HG02938 (cell line): ENCODE measurements at regions not wholly inside any gene's neighbourhood (a gene's known extent, or its start where the extent isn't known, plus 50 kb on each side); places are given as distances from the start of the nearest gene placed in this dataset.

Experiments
- ATAC-seq: cut with Tn5 transposase; IDR thresholded peaks from one replicate; pipeline ENCODE4 v1.9.1; 2021; ENCODE audit warnings: mild to moderate bottlenecking, moderate library complexity; ENCODE audit not compliant: unreplicated experiment

- ATAC-seq, result no peak
Measured at GRCh38 chr3:135848051-135848450, 117.5 kb upstream of the PPP2R3A start.

DNA sequence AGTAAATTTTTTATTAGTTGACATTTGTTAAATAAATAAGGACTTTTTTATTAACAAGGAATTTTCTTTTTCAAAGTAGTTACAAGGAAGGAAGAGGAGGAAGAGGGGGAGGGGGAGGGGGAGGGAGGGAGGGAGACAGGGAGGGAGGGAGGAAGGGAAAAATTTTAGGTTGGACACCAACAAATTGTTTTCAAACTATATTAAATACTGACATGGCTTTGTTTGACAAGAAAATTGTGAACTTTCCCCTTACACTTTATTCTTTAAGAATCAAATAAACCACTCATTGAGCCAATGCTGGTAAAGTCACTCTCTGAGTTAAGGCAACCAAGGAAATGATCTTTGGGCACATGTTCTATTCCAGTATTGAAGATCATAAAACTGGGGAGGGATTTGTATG is 115.7 kb upstream of the PPP2R3A start:
- no peak for ATAC-seq

DNA sequence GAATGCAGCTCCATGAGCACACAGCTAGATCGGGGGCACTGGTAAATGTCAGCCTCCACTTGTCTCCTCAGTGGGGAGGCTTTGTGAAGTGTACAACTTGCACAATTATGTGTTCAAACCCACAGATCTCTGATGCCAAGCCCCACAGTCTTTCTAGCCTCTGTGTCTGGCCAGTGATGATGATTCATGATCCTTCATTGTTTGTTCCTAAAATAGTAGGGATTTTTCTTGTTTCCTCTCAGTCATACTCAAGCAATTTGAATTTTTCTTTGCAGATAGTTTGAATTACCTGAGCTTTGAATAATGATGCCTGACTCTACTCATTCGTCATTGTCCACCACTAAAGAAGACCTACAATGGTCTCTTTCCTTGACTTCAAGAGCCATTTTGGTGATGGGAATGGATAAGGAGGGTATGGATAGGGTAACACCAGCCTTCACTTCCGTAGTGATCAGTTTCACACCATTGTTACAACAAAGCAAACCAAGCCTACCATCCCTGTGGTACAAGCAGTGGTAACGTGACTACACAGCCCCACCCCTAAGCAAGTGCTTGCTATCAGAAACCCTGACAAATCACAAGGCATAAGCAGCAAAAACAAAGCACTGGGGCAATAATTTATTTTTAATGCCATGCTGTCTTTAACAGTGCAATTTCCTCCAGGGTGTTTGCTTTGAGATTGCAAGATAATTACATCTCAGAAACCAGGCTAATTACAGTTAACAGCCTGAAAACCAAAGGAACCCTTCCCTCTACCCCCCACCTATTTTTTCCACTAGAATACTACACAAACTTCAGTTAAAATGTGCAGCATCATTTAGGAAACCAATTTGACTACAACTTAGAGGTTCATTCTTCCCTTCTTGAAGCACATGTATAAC is 114.1 kb upstream of the PPP2R3A start:
- no peak for ATAC-seq

DNA sequence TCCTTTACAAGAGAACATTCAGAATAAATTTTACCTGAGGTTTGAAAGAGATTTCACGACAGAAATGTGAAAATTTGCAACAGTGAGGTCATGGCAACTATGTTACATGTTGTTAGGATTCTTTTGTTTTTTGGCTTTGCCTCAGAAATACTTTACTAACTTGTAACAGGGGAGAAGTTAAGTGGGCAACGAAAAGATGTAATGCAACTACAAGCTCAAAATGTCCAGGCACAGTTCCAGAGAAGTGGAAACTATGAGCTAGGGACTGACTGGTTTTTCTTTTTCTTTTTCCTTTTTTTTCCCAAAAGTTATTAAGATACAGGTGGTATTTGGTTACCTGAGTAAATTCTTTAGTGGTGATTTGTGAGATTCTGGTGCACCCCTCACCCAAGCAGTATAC is 111.5 kb upstream of the PPP2R3A start:
- no peak for ATAC-seq

DNA sequence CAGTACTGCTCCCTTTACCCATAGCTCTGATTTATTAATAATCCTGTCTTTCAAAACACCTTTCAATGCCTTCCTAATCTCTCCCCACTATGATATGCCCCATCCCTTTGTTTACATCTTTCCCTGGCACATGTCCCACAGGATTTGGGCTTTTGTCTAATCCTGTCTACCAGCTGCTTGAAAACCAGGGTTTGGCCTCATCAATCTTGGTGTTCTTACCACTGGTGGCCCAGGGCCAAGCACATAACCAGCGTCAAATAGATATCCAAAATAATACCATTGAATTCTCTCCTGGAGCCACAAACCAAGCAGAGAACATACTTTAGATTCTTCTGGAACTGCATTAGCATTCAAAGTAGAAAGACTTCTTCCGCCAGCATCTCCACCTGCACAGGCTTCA is 104.8 kb upstream of the PPP2R3A start:
- no peak for ATAC-seq

- no peak for ATAC-seq
Measured at GRCh38 chr3:135862361-135862760, 103.2 kb upstream of the PPP2R3A start.

GRCh38 chr3:135864060-135864459 is 101.5 kb upstream of the PPP2R3A start:
- ATAC-seq, result no peak

- no peak for ATAC-seq
Measured at GRCh38 chr3:135865085-135865484, 100.4 kb upstream of the PPP2R3A start.

DNA sequence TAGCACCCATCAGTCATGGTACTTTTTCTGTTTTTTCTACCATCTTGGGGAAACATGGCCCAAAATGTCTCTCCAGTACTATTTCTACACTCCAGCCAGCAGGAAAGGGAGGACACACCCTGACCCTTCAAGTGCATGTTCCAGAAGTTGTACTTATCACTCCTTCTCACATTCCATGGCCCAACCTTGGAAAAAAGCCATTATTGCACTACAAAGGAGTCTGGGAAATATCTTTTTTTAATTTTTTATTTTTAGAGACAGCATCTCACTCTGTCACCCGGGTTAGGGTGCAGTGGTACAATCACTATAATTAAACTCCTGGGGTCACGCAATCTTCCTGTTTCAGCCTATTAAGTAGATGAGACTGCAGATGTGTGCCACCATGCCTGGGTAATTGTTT is 100.0 kb upstream of the PPP2R3A start:
- ATAC-seq, result no peak

GRCh38 chr3:135867911-135868310 is 97.6 kb upstream of the PPP2R3A start:
- ATAC-seq, result no peak

- ATAC-seq, result no peak
Measured at GRCh38 chr3:135868801-135869200, 96.7 kb upstream of the PPP2R3A start.

DNA sequence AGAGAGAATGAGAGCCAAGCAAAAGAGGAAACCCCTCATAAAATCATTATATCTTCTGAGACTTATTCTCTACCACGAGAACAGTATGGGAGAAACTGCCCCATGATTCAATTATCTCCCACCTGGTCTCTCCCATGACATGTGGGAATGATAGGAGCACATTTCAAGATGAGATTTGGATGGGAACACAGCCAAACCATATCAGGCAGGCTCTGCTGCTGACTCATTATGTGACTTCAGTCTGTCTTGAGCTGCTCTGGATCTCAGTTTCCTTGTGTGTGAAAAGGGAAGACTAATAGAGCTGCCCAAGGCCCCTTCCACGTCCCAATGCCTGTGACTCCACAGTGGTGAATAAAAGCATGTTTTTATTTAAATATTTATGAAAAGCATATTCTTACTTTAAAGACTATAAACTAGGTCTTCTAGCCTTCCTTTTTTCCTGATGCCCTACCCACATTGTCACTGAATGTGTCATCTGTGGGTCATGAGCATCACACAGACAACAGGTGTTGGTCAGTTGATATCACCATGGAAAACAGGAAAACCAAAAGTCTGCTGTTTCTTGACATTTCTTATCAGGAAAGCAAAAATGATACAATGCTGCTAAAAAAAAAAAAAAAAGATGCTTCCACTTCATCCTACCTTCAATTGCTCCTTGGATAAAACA is 96.0 kb upstream of the PPP2R3A start:
- ATAC-seq, result no peak

- ATAC-seq, result no peak
Measured at GRCh38 chr3:135871311-135871710, 94.2 kb upstream of the PPP2R3A start.

GRCh38 chr3:135874035-135874434 is 91.5 kb upstream of the PPP2R3A start:
- no peak for ATAC-seq

GRCh38 chr3:135878501-135878900 is 87.0 kb upstream of the PPP2R3A start:
- no peak for ATAC-seq

DNA sequence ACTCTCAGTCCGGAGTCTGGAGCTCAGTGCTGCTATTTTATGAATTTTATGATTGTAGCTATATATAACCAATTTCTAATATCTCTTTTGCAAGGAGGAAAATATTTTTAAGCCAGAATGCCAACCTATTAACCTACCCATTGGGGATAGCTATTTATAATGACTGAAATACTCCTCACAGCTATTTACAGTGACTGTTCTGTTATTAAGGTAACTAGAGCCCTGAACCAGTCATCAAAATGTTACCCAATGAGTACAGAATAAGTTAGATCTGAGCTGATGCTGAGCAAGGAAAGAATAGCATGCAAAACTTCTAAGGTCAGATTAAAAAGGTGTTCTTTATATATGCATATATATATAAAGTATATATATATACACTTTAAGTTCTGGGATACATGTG is 79.6 kb upstream of the PPP2R3A start:
- ATAC-seq, result no peak

DNA sequence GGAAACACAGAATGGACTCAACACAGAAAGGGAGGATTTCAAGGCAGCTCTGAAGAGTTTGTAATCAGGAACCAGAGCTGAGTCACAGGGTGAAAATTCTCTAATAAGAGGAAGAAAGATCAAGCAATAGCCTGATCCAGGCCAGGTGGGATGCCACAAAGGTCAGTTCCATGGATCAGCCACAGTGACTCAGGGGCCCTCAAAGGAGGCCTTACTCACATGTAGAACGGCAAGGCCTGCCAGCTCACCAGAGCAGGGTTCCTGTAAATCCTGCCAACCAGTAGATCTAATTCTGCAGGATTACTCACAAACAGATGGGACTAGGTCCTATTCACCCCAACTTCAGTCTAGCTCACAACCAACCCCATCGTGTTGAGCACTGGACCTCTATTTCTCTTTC is 78.3 kb upstream of the PPP2R3A start:
- no peak for ATAC-seq

GRCh38 chr3:135889443-135889842 is 76.1 kb upstream of the PPP2R3A start:
- no peak for ATAC-seq

DNA sequence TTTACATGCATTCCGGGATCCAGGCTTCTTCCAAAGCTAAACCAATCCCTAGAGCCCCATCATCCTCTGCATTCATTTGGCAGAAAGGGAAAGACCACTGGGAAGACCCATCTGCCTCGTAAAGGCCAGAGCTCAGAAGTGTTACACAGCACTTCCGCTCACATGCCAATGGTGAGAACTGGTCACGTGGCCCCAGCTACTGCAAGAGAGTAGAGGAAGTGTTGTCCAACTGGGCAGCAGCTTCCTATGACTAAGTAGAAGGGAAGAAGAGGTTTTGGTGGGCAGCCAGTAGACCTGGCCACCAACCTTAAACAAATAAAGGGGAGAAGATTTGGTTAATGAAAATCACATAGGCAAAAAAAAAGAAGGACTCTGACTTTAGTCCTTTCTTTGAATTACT is 74.4 kb upstream of the PPP2R3A start:
- no peak for ATAC-seq

DNA sequence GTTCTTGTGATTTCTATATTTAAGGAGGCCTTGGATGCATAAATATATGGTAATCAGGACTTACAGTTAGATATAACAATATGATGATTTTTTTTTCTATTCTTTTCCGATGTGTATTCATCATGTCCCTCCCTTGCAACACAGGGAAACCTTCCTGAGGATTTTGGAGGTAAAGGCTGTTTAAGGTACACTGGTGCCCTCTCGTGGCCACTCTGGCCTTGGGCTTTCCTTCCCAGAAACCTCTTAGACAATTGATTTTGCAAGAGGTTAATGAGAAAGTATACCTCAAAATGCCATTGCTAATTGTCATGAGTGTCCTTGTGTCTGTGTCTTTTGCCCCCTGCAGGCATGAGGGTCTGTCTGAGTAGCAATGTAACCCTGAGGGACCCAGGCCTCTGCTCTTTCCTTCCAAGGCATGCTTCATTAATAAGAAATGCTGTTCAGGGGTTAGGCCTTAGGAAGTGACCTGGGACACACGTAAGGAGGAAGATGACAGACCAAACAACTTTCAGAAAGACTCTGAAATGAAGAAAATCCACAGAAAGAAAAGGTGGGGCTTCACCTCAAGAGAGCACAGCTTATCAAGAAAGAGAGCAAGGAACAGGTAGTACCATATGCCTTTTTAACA is 70.3 kb upstream of the PPP2R3A start:
- ATAC-seq, result no peak

- no peak for ATAC-seq
Measured at GRCh38 chr3:135895734-135896121, 69.8 kb upstream of the PPP2R3A start.

GRCh38 chr3:135896613-135897012 is 68.9 kb upstream of the PPP2R3A start:
- no peak for ATAC-seq
